ENCODE measurements at regions not wholly inside any gene's neighbourhood (a gene's known extent, or its start where the extent isn't known, plus 50 kb on each side); places are given as distances from the start of the nearest gene placed in this dataset.

DNA sequence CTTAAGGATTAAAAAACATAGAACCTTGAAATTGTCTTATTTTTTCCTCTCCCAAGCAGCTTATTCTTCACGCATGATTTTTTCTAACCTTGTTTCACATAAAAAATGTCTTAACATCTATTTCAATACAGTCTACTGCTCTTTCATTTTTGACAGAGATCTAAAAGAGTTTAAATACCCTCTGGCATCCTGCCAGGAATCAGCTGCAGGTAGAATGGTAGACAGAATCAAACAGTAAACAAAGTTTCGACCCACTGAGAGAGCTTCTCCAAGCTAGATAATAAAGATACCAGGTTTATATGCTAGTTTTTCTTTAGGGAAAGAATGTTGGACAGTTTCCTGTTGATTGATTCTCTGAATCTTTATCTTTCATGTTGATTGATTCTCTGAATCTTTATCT lies 555.8 kb upstream of the CDH9 start:
- TF ChIP-seq EZH2phosphoT487 (IDR thresholded peaks at IDR 0.05) (no peak), EZH2 (IDR thresholded peaks at IDR 0.05) (no peak)
- TF ChIP-seq, protein P1, sequence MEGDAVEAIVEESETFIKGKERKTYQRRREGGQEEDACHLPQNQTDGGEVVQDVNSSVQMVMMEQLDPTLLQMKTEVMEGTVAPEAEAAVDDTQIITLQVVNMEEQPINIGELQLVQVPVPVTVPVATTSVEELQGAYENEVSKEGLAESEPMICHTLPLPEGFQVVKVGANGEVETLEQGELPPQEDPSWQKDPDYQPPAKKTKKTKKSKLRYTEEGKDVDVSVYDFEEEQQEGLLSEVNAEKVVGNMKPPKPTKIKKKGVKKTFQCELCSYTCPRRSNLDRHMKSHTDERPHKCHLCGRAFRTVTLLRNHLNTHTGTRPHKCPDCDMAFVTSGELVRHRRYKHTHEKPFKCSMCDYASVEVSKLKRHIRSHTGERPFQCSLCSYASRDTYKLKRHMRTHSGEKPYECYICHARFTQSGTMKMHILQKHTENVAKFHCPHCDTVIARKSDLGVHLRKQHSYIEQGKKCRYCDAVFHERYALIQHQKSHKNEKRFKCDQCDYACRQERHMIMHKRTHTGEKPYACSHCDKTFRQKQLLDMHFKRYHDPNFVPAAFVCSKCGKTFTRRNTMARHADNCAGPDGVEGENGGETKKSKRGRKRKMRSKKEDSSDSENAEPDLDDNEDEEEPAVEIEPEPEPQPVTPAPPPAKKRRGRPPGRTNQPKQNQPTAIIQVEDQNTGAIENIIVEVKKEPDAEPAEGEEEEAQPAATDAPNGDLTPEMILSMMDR (IDR thresholded peaks at IDR 0.05), result no peak
- Mint-ChIP-seq H3K27me3 (ENCODE audit: insufficient read depth, low read depth) (peaks cover 2% of the 10 kb centered on the region), H3K4me1 (peaks cover 2% of the 10 kb centered on the region), H3K4me3 (no peak overlapping the region), H3K36me3 (no peaks in the 10 kb centered on the region), H3K9me3 (no peaks in the 10 kb centered on the region), H3K27ac (no peak overlapping the region)
- Histone ChIP-seq H3K4me2 (no peak overlapping the region), H3K27me3 (no peaks in the 10 kb centered on the region), H3F3A (ENCODE audit: low read depth) (no peaks in the 10 kb centered on the region), H3K4me1 (no peaks in the 10 kb centered on the region), H3K27ac (no peak overlapping the region), H3K79me2 (ENCODE audit: low read depth) (no peaks in the 10 kb centered on the region), H3K9ac (no peak overlapping the region), H4K20me1 (ENCODE audit: low read depth) (no peaks in the 10 kb centered on the region), H3K4me3 (no peak overlapping the region), H2AFZ (replicated peaks) (peak overlapping the region; percentile 34), H3K9me3 (ENCODE audit: low read depth) (no peaks in the 10 kb centered on the region), H3K36me3 (no peaks in the 10 kb centered on the region)
- no peak for DNase-seq (ENCODE audit: low spot score)

DNA sequence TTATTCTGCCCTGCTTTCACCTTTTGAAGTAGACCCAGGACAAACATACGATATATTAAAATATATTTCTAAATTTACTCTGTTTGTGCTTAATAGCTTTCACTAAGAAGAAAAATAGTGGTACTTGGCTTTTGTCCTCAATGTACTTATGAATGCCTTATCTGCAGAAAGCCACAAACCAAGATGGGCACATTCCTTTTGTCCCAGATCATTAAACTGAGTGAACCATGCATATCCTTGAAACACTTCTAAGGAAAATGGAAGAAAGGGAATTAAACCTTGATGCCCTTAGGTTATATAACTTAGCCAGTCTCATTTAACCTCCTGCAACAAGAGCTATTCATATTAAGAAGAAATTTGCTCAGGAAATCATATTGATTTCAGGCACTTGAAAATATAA lies 553.8 kb upstream of the CDH9 start:
- H3K27ac Mint-ChIP-seq, result no peak overlapping the region
- no peaks in the 10 kb centered on the region for H4K20me1 ChIP-seq (ENCODE audit: low read depth)
- no peaks in the 10 kb centered on the region for H3F3A ChIP-seq (ENCODE audit: low read depth)
- H3K9me3 ChIP-seq (ENCODE audit: low read depth), result no peaks in the 10 kb centered on the region
- H3K36me3 ChIP-seq, result no peaks in the 10 kb centered on the region
- H3K27ac ChIP-seq, result no peak overlapping the region
- no peaks in the 10 kb centered on the region for H3K79me2 ChIP-seq (ENCODE audit: low read depth)
- no peak overlapping the region for H2AFZ ChIP-seq (replicated peaks)
- no peak overlapping the region for H3K4me3 Mint-ChIP-seq
- peaks cover 2% of the 10 kb centered on the region for H3K27me3 Mint-ChIP-seq (ENCODE audit: insufficient read depth, low read depth)
- no peaks in the 10 kb centered on the region for H3K4me1 ChIP-seq
- H3K4me1 Mint-ChIP-seq, result peaks cover 2% of the 10 kb centered on the region
- no peak overlapping the region for H3K4me3 ChIP-seq
- no peaks in the 10 kb centered on the region for H3K27me3 ChIP-seq
- no peak overlapping the region for H3K9ac ChIP-seq
- TF ChIP-seq, protein P1 (IDR thresholded peaks at IDR 0.05), result no peak
- TF ChIP-seq EZH2phosphoT487 (IDR thresholded peaks at IDR 0.05) (no peak), EZH2 (IDR thresholded peaks at IDR 0.05) (no peak)
- H3K4me2 ChIP-seq, result no peak overlapping the region
- no peak for DNase-seq (ENCODE audit: low spot score)
- no peaks in the 10 kb centered on the region for H3K36me3 Mint-ChIP-seq
- no peaks in the 10 kb centered on the region for H3K9me3 Mint-ChIP-seq

DNA sequence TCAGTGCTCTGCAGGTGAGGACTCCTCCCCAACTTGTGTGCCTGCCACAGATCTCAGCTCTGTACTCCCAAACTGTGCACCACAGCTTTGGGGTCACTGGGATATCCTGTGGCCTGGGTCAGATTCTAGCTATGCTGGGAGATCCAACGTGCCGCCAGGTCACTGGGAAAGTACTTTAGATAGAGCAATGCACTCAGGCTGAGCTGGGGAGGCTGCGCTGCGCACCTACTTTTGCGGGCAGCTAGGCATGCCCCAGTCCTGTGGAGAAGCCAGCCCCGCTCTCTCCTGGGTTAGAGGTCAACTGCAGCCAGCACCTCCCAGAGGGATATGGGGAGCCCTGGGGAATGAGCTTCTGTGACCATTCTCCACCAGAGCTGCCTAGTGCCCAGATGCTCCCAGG lies 552.1 kb upstream of the CDH9 start:
- Histone ChIP-seq H3K4me2 (no peak overlapping the region), H3K9me3 (ENCODE audit: low read depth) (no peaks in the 10 kb centered on the region), H4K20me1 (ENCODE audit: low read depth) (no peaks in the 10 kb centered on the region), H3K9ac (no peak overlapping the region), H3K27me3 (no peaks in the 10 kb centered on the region), H3K36me3 (no peaks in the 10 kb centered on the region), H3K4me1 (no peaks in the 10 kb centered on the region), H3K79me2 (ENCODE audit: low read depth) (no peaks in the 10 kb centered on the region), H2AFZ (replicated peaks) (no peak overlapping the region), H3F3A (ENCODE audit: low read depth) (no peaks in the 10 kb centered on the region), H3K27ac (no peak overlapping the region), H3K4me3 (no peak overlapping the region)
- no peak for TF ChIP-seq EZH2 (IDR thresholded peaks at IDR 0.05)
- no peak for TF ChIP-seq EZH2phosphoT487 (IDR thresholded peaks at IDR 0.05)
- H3K4me3 Mint-ChIP-seq, result no peak overlapping the region
- no peaks in the 10 kb centered on the region for H3K9me3 Mint-ChIP-seq
- no peak for DNase-seq (ENCODE audit: low spot score)
- no peak overlapping the region for H3K27ac Mint-ChIP-seq
- peaks cover 2% of the 10 kb centered on the region for H3K4me1 Mint-ChIP-seq
- H3K27me3 Mint-ChIP-seq (ENCODE audit: insufficient read depth, low read depth), result no peaks in the 10 kb centered on the region
- no peaks in the 10 kb centered on the region for H3K36me3 Mint-ChIP-seq

DNA sequence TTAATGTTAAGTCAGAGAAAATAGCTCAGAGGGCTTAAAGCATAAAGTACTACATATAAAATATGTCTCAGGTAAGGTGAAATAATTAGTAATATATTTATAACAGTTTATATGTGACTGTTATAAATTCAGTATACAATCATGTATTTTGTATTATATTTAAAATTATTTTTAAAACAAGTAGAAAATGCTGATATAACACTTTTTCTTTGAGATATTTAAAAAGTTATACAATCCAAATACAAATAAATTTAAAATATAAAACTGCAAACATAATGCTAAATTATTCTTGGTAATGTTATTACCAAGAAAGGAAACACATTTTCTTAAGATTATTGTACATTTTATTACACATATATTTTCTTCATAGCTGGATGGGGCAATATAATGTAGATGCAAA lies 539.9 kb upstream of the CDH9 start:
- no peak overlapping the region for H3K4me2 ChIP-seq
- no peaks in the 10 kb centered on the region for H3K79me2 ChIP-seq (ENCODE audit: low read depth)
- TF ChIP-seq, protein P1 (IDR thresholded peaks at IDR 0.05), result no peak
- TF ChIP-seq EZH2phosphoT487 (IDR thresholded peaks at IDR 0.05), result no peak
- no peak for TF ChIP-seq EZH2 (IDR thresholded peaks at IDR 0.05)
- Mint-ChIP-seq H3K4me3 (no peak overlapping the region), H3K27ac (no peak overlapping the region), H3K4me1 (no peaks in the 10 kb centered on the region), H3K36me3 (no peaks in the 10 kb centered on the region), H3K9me3 (no peaks in the 10 kb centered on the region), H3K27me3 (ENCODE audit: insufficient read depth, low read depth) (peaks cover 2% of the 10 kb centered on the region)
- no peaks in the 10 kb centered on the region for H3K36me3 ChIP-seq
- H2AFZ ChIP-seq (replicated peaks), result no peak overlapping the region
- H3K4me1 ChIP-seq, result no peaks in the 10 kb centered on the region
- H3F3A ChIP-seq (ENCODE audit: low read depth), result no peaks in the 10 kb centered on the region
- H4K20me1 ChIP-seq (ENCODE audit: low read depth), result no peaks in the 10 kb centered on the region
- H3K27me3 ChIP-seq, result no peaks in the 10 kb centered on the region
- no peaks in the 10 kb centered on the region for H3K9me3 ChIP-seq (ENCODE audit: low read depth)
- no peak overlapping the region for H3K4me3 ChIP-seq
- no peak overlapping the region for H3K27ac ChIP-seq
- no peak for DNase-seq (ENCODE audit: low spot score)
- no peak overlapping the region for H3K9ac ChIP-seq
